Neural cell (in vitro differentiated cells): ENCODE measurements at regions not wholly inside any gene's neighbourhood (a gene's known extent, or its start where the extent isn't known, plus 50 kb on each side); places are given as distances from the start of the nearest gene placed in this dataset.
A peak's percentile ranks its signal among the peaks of the same experiment; 100 is the strongest.

ENCODE experiments used
- H2AFZ ChIP-seq: fragments of 200-600, 300-800 bp; sonication (generic), shearing (Covaris generic); 2 replicates; pipeline ENCODE4 v1.6.0; 2014; ENCODE audit warnings: low read depth, mild to moderate bottlenecking, antibody characterized with exemption, low read length, moderate library complexity
- H3F3A ChIP-seq: fragments of 200-600 bp; shearing (Covaris generic); 2 replicates; pipeline ENCODE4 v1.6.1; 2016; ENCODE audit warnings: mild to moderate bottlenecking, moderate library complexity, mixed read lengths, antibody characterized with exemption, low read length; ENCODE audit not compliant: insufficient read depth, poor library complexity, severe bottlenecking
- H3K27ac ChIP-seq: fragments of 200-600, 300-800 bp; sonication (generic), shearing (Covaris generic); 2 replicates; pipeline ENCODE4 v1.5.1; 2014; ENCODE audit warnings: mild to moderate bottlenecking, low read length, moderate library complexity
- H3K27me3 ChIP-seq: fragments of 300-800, 200-600 bp; sonication (generic), shearing (Covaris generic); 2 replicates; pipeline ENCODE4 v1.6.0; 2014; ENCODE audit warnings: mild to moderate bottlenecking, low read depth, low read length, moderate library complexity; ENCODE audit not compliant: insufficient read depth
- H3K36me3 ChIP-seq: fragments of 300-800, 200-600 bp; sonication (generic), shearing (Covaris generic); 2 replicates; pipeline ENCODE4 v1.5.1; 2014; ENCODE audit warnings: mild to moderate bottlenecking, antibody characterized with exemption, low read length, moderate library complexity; ENCODE audit not compliant: insufficient read depth
- H3K4me2 ChIP-seq: fragments of 300-800, 200-600 bp; sonication (generic), shearing (Covaris generic); 2 replicates; pipeline ENCODE4 v1.6.0; 2014; ENCODE audit warnings: mild to moderate bottlenecking, low read length
- H3K4me3 ChIP-seq: fragments of 300-800, 200-600 bp; sonication (generic), shearing (Covaris generic); 2 replicates; pipeline ENCODE4 v1.5.1; 2014; ENCODE audit warnings: mild to moderate bottlenecking, low read length, moderate library complexity
- H3K79me2 ChIP-seq: fragments of 200-600 bp; shearing (Covaris generic); replicated peaks from 2 replicates; pipeline ENCODE4 v1.6.0; 2014; ENCODE audit warnings: mild to moderate bottlenecking, low read length, moderate library complexity; ENCODE audit not compliant: insufficient read depth
- H3K9ac ChIP-seq: fragments of 300-800, 200-600 bp; sonication (generic), shearing (Covaris generic); 2 replicates; pipeline ENCODE4 v1.6.1; 2016; ENCODE audit warnings: mild to moderate bottlenecking, low read length, mixed read lengths
- H3K9me2 ChIP-seq: fragments of 200-600 bp; shearing (Covaris generic); 2 replicates; pipeline ENCODE4 v1.6.1; 2016; ENCODE audit warnings: mild to moderate bottlenecking, low read length, mixed read lengths; ENCODE audit not compliant: insufficient read depth
- H3K9me3 ChIP-seq: fragments of 200-600, 300-800 bp; sonication (generic), shearing (Covaris generic); 2 replicates; pipeline ENCODE4 v1.6.1; 2016; ENCODE audit warnings: mild to moderate bottlenecking, mixed run types, low read length, moderate library complexity, mixed read lengths
- H4K20me1 ChIP-seq: fragments of 200-600 bp; shearing (Covaris generic); 2 replicates; pipeline ENCODE4 v1.6.1; 2016; ENCODE audit warnings: mild to moderate bottlenecking, mixed run types; ENCODE audit not compliant: insufficient read depth
- EP300 ChIP-seq: fragments of 450-650 bp; conservative IDR thresholded peaks from 2 replicates; pipeline ENCODE4 v1.6.1; 2014; ENCODE audit warnings: antibody characterized with exemption, mild to moderate bottlenecking, moderate library complexity; ENCODE audit not compliant: poor library complexity, severe bottlenecking
- EZH2 ChIP-seq: fragments of 200-600, 300-800 bp; shearing (Covaris generic), sonication (generic); IDR thresholded peaks from 2 replicates; pipeline ENCODE4 v1.6.1; 2014; ENCODE audit warnings: antibody characterized with exemption, low read length, borderline replicate concordance, mild to moderate bottlenecking; ENCODE audit not compliant: insufficient read depth, poor library complexity, severe bottlenecking
- MXI1 ChIP-seq: fragments of 450-650 bp; conservative IDR thresholded peaks from 2 replicates; pipeline ENCODE4 v1.6.1; 2014; ENCODE audit warnings: antibody characterized with exemption, mild to moderate bottlenecking; ENCODE audit not compliant: poor library complexity, severe bottlenecking
- POLR2AphosphoS5 ChIP-seq: IDR thresholded peaks from 2 replicates; pipeline ENCODE4 v1.6.1; 2012
- RAD21 ChIP-seq: fragments of 450-650 bp; conservative IDR thresholded peaks from 2 replicates; pipeline ENCODE4 v1.6.1; 2014; ENCODE audit warnings: antibody characterized with exemption, mild to moderate bottlenecking, moderate library complexity
- REST ChIP-seq: IDR thresholded peaks from 2 replicates; pipeline ENCODE4 v1.6.1; 2012; ENCODE audit warnings: borderline replicate concordance
- SMC3 ChIP-seq: fragments of 450-650 bp; conservative IDR thresholded peaks from 2 replicates; pipeline ENCODE4 v1.6.1; 2014; ENCODE audit warnings: antibody characterized with exemption, mild to moderate bottlenecking, moderate library complexity; ENCODE audit not compliant: poor library complexity
- TAF1 ChIP-seq: IDR thresholded peaks from 2 replicates; pipeline ENCODE4 v1.6.1; 2012; ENCODE audit warnings: low read depth
- TF ChIP-seq, protein P1 (sequence below): fragments of 450-650 bp; IDR thresholded peaks from 2 replicates; pipeline ENCODE4 v1.5.1; 2014; ENCODE audit warnings: antibody characterized with exemption, mild to moderate bottlenecking, moderate library complexity; ENCODE audit not compliant: poor library complexity, severe bottlenecking

- Histone ChIP-seq H3F3A (no peaks in the 10 kb centered on the region), H3K79me2 (no peaks in the 10 kb centered on the region), H3K36me3 (no peaks in the 10 kb centered on the region), H3K27ac (peak overlapping the region; percentile 60), H3K9me2 (no peaks in the 10 kb centered on the region), H3K27me3 (no peaks in the 10 kb centered on the region), H3K9ac (no peak overlapping the region), H3K4me2 (no peak overlapping the region), H2AFZ (no peak overlapping the region), H3K9me3 (no peaks in the 10 kb centered on the region), H4K20me1 (no peaks in the 10 kb centered on the region), H3K4me3 (no peak overlapping the region)
- TF ChIP-seq EZH2 (no peak), POLR2AphosphoS5 (no peak), TAF1 (no peak), MXI1 (no peak), EP300 (peak; percentile 17), RAD21 (no peak), REST (peak; percentile 29), SMC3 (no peak)
- TF ChIP-seq, protein P1, sequence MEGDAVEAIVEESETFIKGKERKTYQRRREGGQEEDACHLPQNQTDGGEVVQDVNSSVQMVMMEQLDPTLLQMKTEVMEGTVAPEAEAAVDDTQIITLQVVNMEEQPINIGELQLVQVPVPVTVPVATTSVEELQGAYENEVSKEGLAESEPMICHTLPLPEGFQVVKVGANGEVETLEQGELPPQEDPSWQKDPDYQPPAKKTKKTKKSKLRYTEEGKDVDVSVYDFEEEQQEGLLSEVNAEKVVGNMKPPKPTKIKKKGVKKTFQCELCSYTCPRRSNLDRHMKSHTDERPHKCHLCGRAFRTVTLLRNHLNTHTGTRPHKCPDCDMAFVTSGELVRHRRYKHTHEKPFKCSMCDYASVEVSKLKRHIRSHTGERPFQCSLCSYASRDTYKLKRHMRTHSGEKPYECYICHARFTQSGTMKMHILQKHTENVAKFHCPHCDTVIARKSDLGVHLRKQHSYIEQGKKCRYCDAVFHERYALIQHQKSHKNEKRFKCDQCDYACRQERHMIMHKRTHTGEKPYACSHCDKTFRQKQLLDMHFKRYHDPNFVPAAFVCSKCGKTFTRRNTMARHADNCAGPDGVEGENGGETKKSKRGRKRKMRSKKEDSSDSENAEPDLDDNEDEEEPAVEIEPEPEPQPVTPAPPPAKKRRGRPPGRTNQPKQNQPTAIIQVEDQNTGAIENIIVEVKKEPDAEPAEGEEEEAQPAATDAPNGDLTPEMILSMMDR, result no peak
Measured at GRCh38 chr2:187017438-187017837, 168.5 kb upstream of the ZSWIM2 start.

DNA sequence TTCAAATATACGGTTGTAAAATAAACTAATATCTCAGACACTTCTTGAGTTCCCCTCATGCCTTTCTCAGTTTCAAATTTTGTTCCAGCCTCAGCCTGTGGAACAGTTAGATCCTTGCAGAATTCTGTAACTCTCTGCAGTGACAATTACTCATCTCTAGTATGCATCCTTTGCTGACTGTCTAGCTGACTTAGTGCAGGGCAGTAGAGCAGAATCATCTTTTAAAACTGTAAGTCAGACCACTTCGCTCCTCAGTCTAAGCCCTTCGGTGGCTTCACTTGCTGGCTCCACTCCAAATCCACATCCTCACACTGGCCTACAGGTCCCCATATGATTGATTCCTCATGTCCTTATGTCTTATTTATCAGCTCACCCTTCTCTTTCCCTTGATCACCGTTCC is 164.1 kb upstream of the ZSWIM2 start:
- Histone ChIP-seq H4K20me1 (no peaks in the 10 kb centered on the region), H3K36me3 (no peaks in the 10 kb centered on the region), H3K9me2 (no peaks in the 10 kb centered on the region), H2AFZ (no peak overlapping the region), H3K4me2 (no peak overlapping the region), H3F3A (no peaks in the 10 kb centered on the region), H3K9ac (no peak overlapping the region), H3K27ac (no peak overlapping the region), H3K4me3 (no peak overlapping the region), H3K79me2 (no peaks in the 10 kb centered on the region), H3K27me3 (no peaks in the 10 kb centered on the region), H3K9me3 (no peaks in the 10 kb centered on the region)
- no peak for TF ChIP-seq EP300
- no peak for TF ChIP-seq RAD21
- TF ChIP-seq EZH2, result no peak
- TF ChIP-seq, protein P1, result no peak
- TF ChIP-seq POLR2AphosphoS5, result no peak
- TF ChIP-seq TAF1, result no peak
- no peak for TF ChIP-seq REST
- TF ChIP-seq SMC3, result no peak
- no peak for TF ChIP-seq MXI1
